Progenitor cell of endocrine pancreas (in vitro differentiated cells): ENCODE measurements at regions not wholly inside any gene's neighbourhood (a gene's known extent, or its start where the extent isn't known, plus 50 kb on each side); places are given as distances from the start of the nearest gene placed in this dataset.

Source experiments
- DNase-seq: peaks from one replicate; pipeline ENCODE4 v3.0.0; 2021; ENCODE audit warnings: low spot score; ENCODE audit not compliant: unreplicated experiment
- H3K27ac Mint-ChIP-seq: 2 replicates; pipeline ENCODE4 v1.8.0; 2021; ENCODE audit warnings: mild to moderate bottlenecking, moderate library complexity, mixed read lengths
- H3K27me3 Mint-ChIP-seq: 2 replicates; pipeline ENCODE4 v1.8.0; 2021; ENCODE audit warnings: mixed read lengths
- H3K36me3 Mint-ChIP-seq: 2 replicates; pipeline ENCODE4 v1.8.0; 2022; ENCODE audit warnings: mixed read lengths; ENCODE audit not compliant: insufficient read depth
- H3K4me1 Mint-ChIP-seq: 2 replicates; pipeline ENCODE4 v1.8.0; 2021; ENCODE audit warnings: low read depth, mixed read lengths
- H3K4me3 Mint-ChIP-seq: 2 replicates; pipeline ENCODE4 v1.8.0; 2021; ENCODE audit warnings: low read depth, mild to moderate bottlenecking, moderate library complexity, mixed read lengths
- H3K9me3 Mint-ChIP-seq: 2 replicates; pipeline ENCODE4 v1.8.0; 2021; ENCODE audit warnings: low read depth, mixed read lengths
- TF ChIP-seq, protein P1 (sequence below): fragments of 200-600 bp; sonication (generic); IDR thresholded peaks from one replicate; pipeline ENCODE4 v1.5.0; 2021; ENCODE audit warnings: antibody characterized with exemption, mild to moderate bottlenecking; ENCODE audit not compliant: unreplicated experiment

DNA sequence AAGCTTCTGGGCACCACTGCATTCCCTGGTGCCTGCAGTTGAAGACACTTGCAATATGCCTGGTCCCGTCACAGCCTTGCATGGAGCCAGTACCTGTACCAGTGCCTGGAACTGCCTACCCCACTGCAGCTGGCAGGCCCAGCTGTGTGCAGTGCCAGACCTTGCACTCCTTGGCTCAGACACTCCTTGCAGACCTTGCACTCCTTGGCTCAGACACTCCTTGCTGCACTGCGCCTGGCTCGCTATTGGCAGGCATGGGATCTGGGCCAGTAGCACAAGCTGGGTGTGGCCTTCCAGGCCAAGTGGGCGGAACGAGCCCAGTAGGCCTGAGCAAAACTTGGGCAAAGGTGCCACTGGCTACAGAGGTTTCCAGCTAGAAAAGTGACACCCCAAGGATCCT lies 1189.1 kb downstream of the GRIK2 start:
- H3K27ac Mint-ChIP-seq: no peak overlapping the region
- peaks cover 9% of the 10 kb centered on the region for H3K9me3 Mint-ChIP-seq
- H3K4me1 Mint-ChIP-seq: no peaks in the 10 kb centered on the region
- no peak for DNase-seq
- H3K36me3 Mint-ChIP-seq: no peaks in the 10 kb centered on the region
- no peak overlapping the region for H3K4me3 Mint-ChIP-seq
- TF ChIP-seq, protein P1, sequence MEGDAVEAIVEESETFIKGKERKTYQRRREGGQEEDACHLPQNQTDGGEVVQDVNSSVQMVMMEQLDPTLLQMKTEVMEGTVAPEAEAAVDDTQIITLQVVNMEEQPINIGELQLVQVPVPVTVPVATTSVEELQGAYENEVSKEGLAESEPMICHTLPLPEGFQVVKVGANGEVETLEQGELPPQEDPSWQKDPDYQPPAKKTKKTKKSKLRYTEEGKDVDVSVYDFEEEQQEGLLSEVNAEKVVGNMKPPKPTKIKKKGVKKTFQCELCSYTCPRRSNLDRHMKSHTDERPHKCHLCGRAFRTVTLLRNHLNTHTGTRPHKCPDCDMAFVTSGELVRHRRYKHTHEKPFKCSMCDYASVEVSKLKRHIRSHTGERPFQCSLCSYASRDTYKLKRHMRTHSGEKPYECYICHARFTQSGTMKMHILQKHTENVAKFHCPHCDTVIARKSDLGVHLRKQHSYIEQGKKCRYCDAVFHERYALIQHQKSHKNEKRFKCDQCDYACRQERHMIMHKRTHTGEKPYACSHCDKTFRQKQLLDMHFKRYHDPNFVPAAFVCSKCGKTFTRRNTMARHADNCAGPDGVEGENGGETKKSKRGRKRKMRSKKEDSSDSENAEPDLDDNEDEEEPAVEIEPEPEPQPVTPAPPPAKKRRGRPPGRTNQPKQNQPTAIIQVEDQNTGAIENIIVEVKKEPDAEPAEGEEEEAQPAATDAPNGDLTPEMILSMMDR: no peak
- no peaks in the 10 kb centered on the region for H3K27me3 Mint-ChIP-seq

DNA sequence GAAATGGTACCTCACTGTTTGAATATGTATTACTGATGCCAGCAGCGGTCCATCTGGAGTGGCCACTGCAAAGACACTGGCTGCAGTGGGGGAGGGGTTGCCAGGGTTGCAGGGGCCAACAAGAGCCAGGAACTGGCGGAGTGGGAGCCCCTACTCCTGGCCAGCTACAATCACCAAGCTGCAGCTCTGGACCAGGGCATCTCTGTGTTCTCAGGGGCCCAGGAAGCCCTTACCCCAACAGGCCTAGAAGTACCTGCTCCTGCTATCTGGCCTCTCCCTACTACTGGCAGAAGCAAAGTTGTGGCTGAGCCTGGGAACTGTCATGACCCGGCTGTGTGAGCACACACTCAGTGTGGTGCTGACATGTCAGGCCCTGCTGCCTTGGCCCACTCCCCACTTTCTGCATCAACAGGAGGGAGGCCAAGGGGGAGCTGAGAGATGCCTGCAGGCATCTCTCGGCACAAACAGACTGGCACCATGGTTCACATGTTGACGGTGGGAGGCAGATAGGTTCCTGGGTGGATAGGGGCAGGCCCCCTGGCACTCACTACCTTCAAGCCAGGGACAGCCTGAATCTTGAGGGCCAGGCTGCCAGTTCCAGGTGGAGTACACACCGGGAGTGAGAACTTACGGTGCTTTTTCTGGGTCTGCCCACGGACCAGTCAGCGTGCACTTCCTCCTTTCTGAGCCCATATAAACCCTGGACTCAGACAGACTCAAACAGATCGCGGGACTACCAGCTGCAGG lies 1188.0 kb downstream of the GRIK2 start:
- Mint-ChIP-seq H3K4me1 (no peaks in the 10 kb centered on the region), H3K4me3 (no peak overlapping the region), H3K27me3 (no peaks in the 10 kb centered on the region)

DNA sequence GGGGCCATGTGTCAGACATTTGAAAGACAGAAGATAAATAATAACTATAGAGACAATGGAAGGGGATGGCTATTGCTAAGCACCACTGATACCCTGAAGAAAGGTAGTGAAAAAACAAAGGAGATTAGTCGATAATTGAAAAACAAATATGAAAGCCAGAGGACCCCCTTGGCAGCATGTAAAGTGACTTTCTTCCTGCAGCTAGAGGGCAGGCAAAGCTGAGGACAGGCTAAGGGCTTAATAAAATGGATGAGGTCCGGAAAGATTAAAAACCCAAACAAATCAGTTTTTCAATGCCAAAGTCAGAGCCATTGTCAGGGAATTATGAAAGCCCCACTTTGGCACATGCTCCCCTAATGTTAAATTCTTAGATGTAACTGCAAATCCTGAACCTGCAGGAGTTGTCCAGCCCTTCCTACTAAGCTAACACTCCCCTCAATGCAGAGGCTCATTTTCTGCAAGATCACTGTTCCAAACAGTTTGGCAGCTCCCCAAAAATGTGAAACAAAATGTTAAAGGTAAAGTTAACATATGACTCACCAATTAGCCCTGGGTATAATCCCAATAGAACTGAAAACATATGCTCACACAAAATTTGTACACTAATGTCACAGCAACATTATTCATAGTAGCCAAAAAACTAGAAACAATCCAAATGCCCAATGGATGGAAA lies 1177.9 kb downstream of the GRIK2 start:
- TF ChIP-seq, protein P1: no peak
- Mint-ChIP-seq H3K9me3 (no peaks in the 10 kb centered on the region), H3K27me3 (no peaks in the 10 kb centered on the region), H3K36me3 (no peaks in the 10 kb centered on the region), H3K27ac (no peak overlapping the region), H3K4me3 (no peak overlapping the region), H3K4me1 (peaks cover 6% of the 10 kb centered on the region)
- no peak for DNase-seq

More for the DNA sequence above, 1188.0 kb downstream of the GRIK2 start:
- Mint-ChIP-seq H3K27ac (no peak overlapping the region), H3K36me3 (no peaks in the 10 kb centered on the region), H3K9me3 (peaks cover 9% of the 10 kb centered on the region)
- DNase-seq: no peak
- TF ChIP-seq, protein P1: no peak

DNA sequence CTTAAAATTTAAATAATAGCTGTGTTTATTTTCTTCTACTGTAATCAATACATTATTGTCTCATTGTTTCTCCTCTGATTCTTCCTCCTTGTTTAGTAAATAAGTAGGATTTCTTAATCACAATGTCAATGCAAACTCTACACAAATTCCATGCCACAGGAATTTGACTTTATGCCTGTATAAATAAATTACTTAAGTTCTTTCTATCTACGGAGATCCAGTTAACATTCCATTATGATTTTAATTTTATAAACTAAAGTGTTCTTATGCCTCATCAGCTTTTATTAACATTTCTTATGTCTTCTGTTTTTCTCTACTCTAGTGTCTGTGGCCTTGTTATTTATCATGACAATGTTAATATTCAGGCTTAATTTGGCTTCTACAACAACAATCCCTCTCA lies 1169.2 kb downstream of the GRIK2 start:
- no peak for DNase-seq
- Mint-ChIP-seq H3K36me3 (no peaks in the 10 kb centered on the region), H3K4me3 (no peak overlapping the region), H3K4me1 (no peaks in the 10 kb centered on the region), H3K27ac (no peak overlapping the region), H3K9me3 (no peaks in the 10 kb centered on the region), H3K27me3 (no peaks in the 10 kb centered on the region)
- TF ChIP-seq, protein P1: no peak

DNA sequence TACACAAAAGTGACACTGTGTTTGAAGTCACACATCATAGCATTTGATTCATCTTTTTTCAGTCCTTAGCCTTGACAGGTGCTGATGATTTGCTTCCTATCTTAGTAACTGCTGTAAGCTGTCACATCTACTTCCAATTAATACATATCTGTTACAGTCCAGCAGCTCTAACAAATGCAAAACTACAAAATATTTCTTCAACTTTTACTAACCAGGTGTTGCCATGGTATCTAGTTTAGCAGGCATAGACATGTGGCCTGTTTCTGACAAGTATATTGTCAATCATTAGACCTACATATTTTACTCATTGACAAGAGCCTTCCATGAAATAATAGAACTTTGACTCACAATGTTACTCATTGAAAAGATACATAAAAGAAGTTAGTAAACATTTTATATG lies 1159.7 kb downstream of the GRIK2 start:
- Mint-ChIP-seq H3K4me3 (no peak overlapping the region), H3K36me3 (no peaks in the 10 kb centered on the region)

More for the DNA sequence above, 1159.7 kb downstream of the GRIK2 start:
- no peaks in the 10 kb centered on the region for H3K4me1 Mint-ChIP-seq
- no peaks in the 10 kb centered on the region for H3K27me3 Mint-ChIP-seq
- no peak overlapping the region for H3K27ac Mint-ChIP-seq
- TF ChIP-seq, protein P1: no peak
- H3K9me3 Mint-ChIP-seq: peaks cover 3% of the 10 kb centered on the region
- no peak for DNase-seq
